MM.1S (cell line): ENCODE measurements at regions not wholly inside any gene's neighbourhood (a gene's known extent, or its start where the extent isn't known, plus 50 kb on each side); places are given as distances from the start of the nearest gene placed in this dataset.

ENCODE experiments used
- EZH2 ChIP-seq: fragments of 300-600 bp; sonication (generic); optimal IDR thresholded peaks from 2 replicates; pipeline ENCODE3; 2017; ENCODE audit warnings: low read depth, mild to moderate bottlenecking, antibody characterized with exemption, low read length, mixed read lengths
- TF ChIP-seq, protein P1 (sequence below): fragments of 300-600 bp; sonication (generic); IDR thresholded peaks from 2 replicates; pipeline ENCODE4 v1.5.1; 2016; ENCODE audit warnings: antibody characterized with exemption, low read length, mixed read lengths

DNA sequence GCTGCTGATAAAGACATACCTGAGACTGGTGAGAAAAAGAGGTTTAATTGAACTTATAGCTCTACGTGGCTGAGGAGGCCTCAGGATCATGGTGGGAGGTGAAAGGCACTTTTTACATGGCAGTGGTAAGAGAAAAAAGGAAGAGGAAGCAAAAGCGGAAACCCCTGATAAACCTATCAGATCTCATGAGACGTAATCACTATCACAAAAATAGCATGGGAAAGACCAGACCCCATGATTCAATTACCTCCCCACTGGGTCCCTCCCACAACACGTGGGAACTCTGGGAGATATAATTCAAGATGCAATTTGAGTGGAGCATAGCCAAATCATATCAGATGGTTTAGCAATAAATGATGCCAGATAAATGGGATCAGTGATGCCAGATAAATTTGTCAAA, 892.0 kb upstream of the CELF2 start:
- TF ChIP-seq, protein P1, sequence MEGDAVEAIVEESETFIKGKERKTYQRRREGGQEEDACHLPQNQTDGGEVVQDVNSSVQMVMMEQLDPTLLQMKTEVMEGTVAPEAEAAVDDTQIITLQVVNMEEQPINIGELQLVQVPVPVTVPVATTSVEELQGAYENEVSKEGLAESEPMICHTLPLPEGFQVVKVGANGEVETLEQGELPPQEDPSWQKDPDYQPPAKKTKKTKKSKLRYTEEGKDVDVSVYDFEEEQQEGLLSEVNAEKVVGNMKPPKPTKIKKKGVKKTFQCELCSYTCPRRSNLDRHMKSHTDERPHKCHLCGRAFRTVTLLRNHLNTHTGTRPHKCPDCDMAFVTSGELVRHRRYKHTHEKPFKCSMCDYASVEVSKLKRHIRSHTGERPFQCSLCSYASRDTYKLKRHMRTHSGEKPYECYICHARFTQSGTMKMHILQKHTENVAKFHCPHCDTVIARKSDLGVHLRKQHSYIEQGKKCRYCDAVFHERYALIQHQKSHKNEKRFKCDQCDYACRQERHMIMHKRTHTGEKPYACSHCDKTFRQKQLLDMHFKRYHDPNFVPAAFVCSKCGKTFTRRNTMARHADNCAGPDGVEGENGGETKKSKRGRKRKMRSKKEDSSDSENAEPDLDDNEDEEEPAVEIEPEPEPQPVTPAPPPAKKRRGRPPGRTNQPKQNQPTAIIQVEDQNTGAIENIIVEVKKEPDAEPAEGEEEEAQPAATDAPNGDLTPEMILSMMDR = no peak
- TF ChIP-seq EZH2 = no peak
